ENCODE measurements at regions not wholly inside any gene's neighbourhood (a gene's known extent, or its start where the extent isn't known, plus 50 kb on each side); places are given as distances from the start of the nearest gene placed in this dataset.

GRCh38 chr21:35915030-35915429 is 145.3 kb downstream of the SETD4 start:
- H3K9me3 Mint-ChIP-seq (ENCODE audit: unreplicated experiment) = no peaks in the 10 kb centered on the region
- H3K4me3 Mint-ChIP-seq (ENCODE audit: unreplicated experiment) = no peak overlapping the region
- TF ChIP-seq CTCF (IDR thresholded peaks at IDR 0.05; ENCODE audit: partially characterized antibody, unreplicated experiment) = no peak
- no peaks in the 10 kb centered on the region for H3K4me1 Mint-ChIP-seq (ENCODE audit: low read depth, unreplicated experiment)
- no peak for DNase-seq
- no peaks in the 10 kb centered on the region for H3K36me3 Mint-ChIP-seq (ENCODE audit: unreplicated experiment)
- no peaks in the 10 kb centered on the region for H3K27me3 Mint-ChIP-seq (ENCODE audit: unreplicated experiment)
- H3K27ac Mint-ChIP-seq (ENCODE audit: unreplicated experiment) = no peak overlapping the region

DNA sequence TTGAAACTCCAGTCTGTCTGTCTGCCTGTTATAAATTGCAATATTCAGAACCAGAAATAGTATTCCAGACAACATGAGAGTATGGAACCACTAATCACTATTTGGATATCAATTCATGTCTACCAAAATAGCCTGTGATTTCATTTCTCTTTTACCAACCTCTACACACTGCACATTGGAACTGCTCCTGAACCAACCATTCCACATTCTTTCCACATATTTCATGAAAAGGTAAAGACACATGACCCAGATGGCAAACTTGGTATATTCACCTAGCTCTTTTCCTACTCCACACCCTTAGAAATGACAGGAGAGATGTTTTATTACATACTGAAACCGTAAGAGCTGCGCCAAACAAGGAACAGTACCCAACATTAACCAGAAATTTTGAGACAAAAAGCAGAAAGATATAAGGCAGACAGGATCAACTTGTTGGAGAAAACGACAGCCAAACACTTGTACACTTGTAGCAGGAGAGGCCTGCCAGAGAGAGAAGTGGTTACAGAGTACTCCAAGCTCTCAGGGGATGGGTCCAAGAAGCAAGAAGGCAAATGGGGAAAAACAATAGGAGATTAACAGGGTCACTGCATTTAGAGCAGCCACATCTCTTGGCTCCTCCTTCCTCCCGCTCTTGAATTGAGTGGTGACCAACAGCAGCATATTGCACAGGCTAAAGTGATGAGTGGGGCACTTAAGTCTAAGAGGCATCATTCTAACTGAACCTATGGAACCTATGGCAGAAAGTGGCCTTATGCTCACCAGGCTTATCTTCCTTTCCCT is 148.7 kb downstream of the SETD4 start:
- Mint-ChIP-seq H3K27me3 (ENCODE audit: unreplicated experiment) (no peaks in the 10 kb centered on the region), H3K27ac (ENCODE audit: unreplicated experiment) (no peak overlapping the region), H3K9me3 (ENCODE audit: unreplicated experiment) (no peaks in the 10 kb centered on the region), H3K4me1 (ENCODE audit: low read depth, unreplicated experiment) (no peaks in the 10 kb centered on the region), H3K4me3 (ENCODE audit: unreplicated experiment) (no peak overlapping the region), H3K36me3 (ENCODE audit: unreplicated experiment) (no peaks in the 10 kb centered on the region)
- TF ChIP-seq CTCF (IDR thresholded peaks at IDR 0.05; ENCODE audit: partially characterized antibody, unreplicated experiment) = no peak
- no peak for DNase-seq

DNA sequence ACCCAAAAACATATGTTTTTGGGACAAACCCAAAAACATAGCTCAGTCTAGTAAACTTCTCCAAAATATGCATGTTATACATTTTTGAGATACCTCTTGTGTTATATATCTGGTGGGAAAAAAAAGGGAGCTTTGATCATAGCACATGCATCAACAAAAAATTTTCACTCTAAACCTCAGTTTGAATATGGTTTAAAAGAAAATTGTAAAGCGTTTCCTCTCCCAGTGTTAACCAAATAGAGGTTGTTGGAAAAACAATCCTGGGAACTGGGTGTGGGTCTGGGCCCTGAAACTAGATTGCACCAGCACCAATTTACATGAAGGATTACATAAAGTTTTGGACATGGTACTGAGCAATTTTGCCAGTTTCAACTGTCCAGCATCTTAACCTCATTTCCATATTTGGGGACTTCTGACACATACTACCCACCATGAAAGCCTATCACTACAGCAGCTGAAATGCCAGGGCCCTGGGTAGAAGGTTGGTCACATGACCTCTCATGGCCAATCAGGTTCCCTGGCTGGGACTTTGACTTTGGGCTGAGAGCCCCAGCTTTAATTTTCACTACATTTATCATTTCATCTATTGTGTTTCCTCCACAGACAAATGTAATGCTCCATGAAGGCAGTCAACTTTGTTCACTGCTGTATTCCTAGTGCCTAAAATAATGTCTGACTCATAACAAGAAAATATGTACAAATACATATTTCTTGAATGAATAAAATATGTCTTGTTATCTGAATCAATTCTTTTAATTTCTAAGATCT is 150.7 kb downstream of the SETD4 start:
- no peak overlapping the region for H3K27ac Mint-ChIP-seq (ENCODE audit: unreplicated experiment)
- H3K36me3 Mint-ChIP-seq (ENCODE audit: unreplicated experiment) = no peaks in the 10 kb centered on the region
- H3K4me1 Mint-ChIP-seq (ENCODE audit: low read depth, unreplicated experiment) = no peaks in the 10 kb centered on the region
- no peak for TF ChIP-seq CTCF (IDR thresholded peaks at IDR 0.05; ENCODE audit: partially characterized antibody, unreplicated experiment)
- H3K9me3 Mint-ChIP-seq (ENCODE audit: unreplicated experiment) = no peaks in the 10 kb centered on the region
- no peaks in the 10 kb centered on the region for H3K27me3 Mint-ChIP-seq (ENCODE audit: unreplicated experiment)
- no peak for DNase-seq
- no peak overlapping the region for H3K4me3 Mint-ChIP-seq (ENCODE audit: unreplicated experiment)

DNA sequence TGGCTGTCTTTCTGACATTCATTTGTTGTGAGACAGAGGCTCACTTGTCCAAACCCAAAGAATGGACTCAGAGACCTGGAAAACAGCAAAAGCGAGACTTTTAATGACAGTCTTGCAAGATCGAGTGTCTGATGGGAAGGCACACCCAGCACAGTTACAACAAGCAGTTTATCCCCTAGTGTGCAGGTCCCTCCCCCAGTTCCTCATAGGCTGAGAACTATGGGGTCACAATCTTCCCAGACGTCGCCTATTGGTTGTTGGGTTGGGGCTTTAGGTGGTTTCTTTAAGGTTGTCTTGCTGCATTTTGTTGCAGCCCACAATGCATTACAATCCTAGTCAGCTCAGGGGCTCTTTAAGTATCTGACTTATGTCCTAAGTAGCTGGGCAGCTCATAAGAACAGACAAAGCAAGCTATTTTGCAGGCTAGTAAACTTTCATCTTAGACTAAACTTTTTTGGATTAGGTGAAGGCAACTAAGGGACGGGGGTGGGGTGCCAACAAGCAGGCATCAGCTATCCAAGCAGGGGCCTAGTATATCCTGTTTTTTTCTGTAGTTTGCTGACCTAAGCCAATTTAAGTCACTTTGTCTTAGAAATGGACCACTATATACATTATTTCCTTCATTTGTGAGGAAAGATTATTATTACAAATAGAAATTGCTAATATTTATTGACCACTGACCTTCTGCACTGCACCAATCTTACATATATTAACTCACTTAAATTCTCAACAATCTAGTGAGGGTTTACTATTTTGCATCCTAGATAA is 151.8 kb downstream of the SETD4 start:
- Mint-ChIP-seq H3K9me3 (ENCODE audit: unreplicated experiment) (no peaks in the 10 kb centered on the region), H3K27ac (ENCODE audit: unreplicated experiment) (no peak overlapping the region), H3K27me3 (ENCODE audit: unreplicated experiment) (no peaks in the 10 kb centered on the region), H3K4me3 (ENCODE audit: unreplicated experiment) (no peak overlapping the region), H3K36me3 (ENCODE audit: unreplicated experiment) (no peaks in the 10 kb centered on the region), H3K4me1 (ENCODE audit: low read depth, unreplicated experiment) (no peaks in the 10 kb centered on the region)
- DNase-seq = no peak
- no peak for TF ChIP-seq CTCF (IDR thresholded peaks at IDR 0.05; ENCODE audit: partially characterized antibody, unreplicated experiment)
